GM12878 (cell line): ENCODE measurements at regions not wholly inside any gene's neighbourhood (a gene's known extent, or its start where the extent isn't known, plus 50 kb on each side); places are given as distances from the start of the nearest gene placed in this dataset.

ENCODE experiments used
- ATAC-seq: fragments of 200-7000 bp; cut with Tn5 transposase; 3 replicates; pipeline ENCODE4 v1.9.1; 2020; ENCODE audit warnings: mild to moderate bottlenecking, moderate library complexity
- BruUV-seq: library from RNA; stranded (reverse); fragments of 400-500 nt; replicated peaks from 2 replicates; lab custom pipeline; 2021; lab: Mats Ljungman, UMichigan
- CTCF ChIA-PET: fragments of 300-600 bp; sonication (Branson Sonifier 250); formaldehyde crosslinking; extraction: SDS; loops from one replicate; lab custom pipeline; 2021; ENCODE audit warnings: inconsistent platforms; lab: Yijun Ruan, JAX
- POLR2A ChIA-PET: fragments of 350-600 bp; formaldehyde crosslinking; extraction: SDS; loops from one replicate; lab custom pipeline; 2021; ENCODE audit warnings: inconsistent platforms; lab: Charles Lee
- RAD21 ChIA-PET: fragments of 300-600 bp; sonication (Branson Sonifier 250); formaldehyde crosslinking; loops from one replicate; lab custom pipeline; 2023; ENCODE audit warnings: antibody characterized with exemption; ENCODE audit not compliant: unreplicated experiment; lab: Charles Lee
- SMC1A ChIA-PET: fragments of 300-600 bp; sonication (Branson Sonifier 250); formaldehyde crosslinking; loops from one replicate; lab custom pipeline; 2023; ENCODE audit not compliant: unreplicated experiment, uncharacterized antibody; lab: Charles Lee
- DNase-seq: peaks from one replicate; pipeline ENCODE4 v3.0.0-alpha.2; 2011; ENCODE audit warnings: low read depth, low spot score
- FAIRE-seq: peaks from 3 replicates; lab custom pipeline; 2011; peaks lifted over from hg19 to GRCh38; lab: Jason Lieb, UNC
- H2AFZ ChIP-seq: 2 replicates; pipeline ENCODE4 v1.6.0; 2011; ENCODE audit warnings: low read depth, low read length, control low read depth; ENCODE audit not compliant: control insufficient read depth
- H3K27ac ChIP-seq: 2 replicates; pipeline ENCODE4 v1.5.1; 2011; ENCODE audit warnings: control low read depth; ENCODE audit not compliant: control insufficient read depth, insufficient read depth
- H3K27me3 ChIP-seq, 2 experiments: replicated peaks in 1 of 2; 2 replicates each; pipeline versions ENCODE4 v1.6.0 to v1.6.1; 2011; ENCODE audit warnings: low read length in 1 of 2; ENCODE audit not compliant: control insufficient read depth in 2 of 2, insufficient read depth in 2 of 2
- H3K36me3 ChIP-seq, 2 experiments: 2 replicates each; pipeline ENCODE4 v1.5.1; 2011; ENCODE audit warnings: low read length in 1 of 2; ENCODE audit not compliant: control insufficient read depth in 2 of 2, insufficient read depth in 2 of 2
- H3K4me1 ChIP-seq: 2 replicates; pipeline ENCODE4 v1.6.1; 2011; ENCODE audit warnings: mild to moderate bottlenecking, low read length, moderate library complexity, mixed read lengths; ENCODE audit not compliant: control insufficient read depth, insufficient read depth
- H3K4me2 ChIP-seq: 2 replicates; pipeline ENCODE4 v1.6.0; 2011; ENCODE audit warnings: control low read depth; ENCODE audit not compliant: control insufficient read depth, insufficient read depth
- H3K4me3 ChIP-seq: fragments of 200-600 bp; sonication (generic); 2 replicates; pipeline ENCODE4 v1.5.1; 2016
- H3K79me2 ChIP-seq: 2 replicates; pipeline ENCODE4 v1.6.0; 2011; ENCODE audit warnings: low read length; ENCODE audit not compliant: control insufficient read depth, insufficient read depth
- H3K9ac ChIP-seq: 2 replicates; pipeline ENCODE4 v1.8.0; 2011; ENCODE audit warnings: low read length, control low read depth, mixed read lengths; ENCODE audit not compliant: control insufficient read depth, insufficient read depth
- H3K9me3 ChIP-seq: replicated peaks from 3 replicates; pipeline ENCODE4 v1.5.1; 2011; ENCODE audit warnings: mild to moderate bottlenecking, low read length; ENCODE audit not compliant: control insufficient read depth, insufficient read depth
- H4K20me1 ChIP-seq: 2 replicates; pipeline ENCODE4 v1.6.0; 2011; ENCODE audit not compliant: control insufficient read depth, insufficient read depth
- BHLHE40 ChIP-seq, 2 experiments: fragments of 450-650 bp in 1 of 2; IDR thresholded peaks; 2 replicates each; pipeline ENCODE4 v1.6.1; 2011 to 2017; ENCODE audit warnings: low read depth in 2 of 2, borderline replicate concordance in 1 of 2, improper control_type of control experiment in 1 of 2, low read length in 1 of 2, mild to moderate bottlenecking in 1 of 2
- CHD1 ChIP-seq: IDR thresholded peaks from 2 replicates; pipeline ENCODE4 v1.6.1; 2012; ENCODE audit warnings: low read depth, low read length, improper control_type of control experiment
- HDAC6 ChIP-seq: fragments of 200-600 bp; sonication (generic); IDR thresholded peaks from one replicate; pipeline ENCODE4 v1.8.0; 2017; ENCODE audit warnings: antibody characterized with exemption; ENCODE audit not compliant: unreplicated experiment
- IKZF2 ChIP-seq, 2 experiments: fragments of 450-650 bp; IDR thresholded peaks; 2 replicates each; pipeline ENCODE4 v1.6.1; 2017; ENCODE audit warnings: mild to moderate bottlenecking in 2 of 2, moderate library complexity in 2 of 2
- IRF3 ChIP-seq: fragments of 450-650 bp; IDR thresholded peaks from 2 replicates; pipeline ENCODE4 v1.6.1; 2014; ENCODE audit warnings: mild to moderate bottlenecking
- JUNB ChIP-seq: IDR thresholded peaks from 2 replicates; pipeline ENCODE4 v1.6.1; 2016; ENCODE audit warnings: antibody characterized with exemption, mild to moderate bottlenecking
- JUND ChIP-seq: IDR thresholded peaks from 2 replicates; pipeline ENCODE4 v1.6.1; 2012; ENCODE audit warnings: low read depth, mild to moderate bottlenecking, low read length, improper control_type of control experiment, moderate library complexity
- KAT2A ChIP-seq: conservative IDR thresholded peaks from 2 replicates; pipeline ENCODE4 v1.6.1; 2011; ENCODE audit warnings: low read depth, low read length; ENCODE audit not compliant: control insufficient read depth
- LARP7 ChIP-seq: fragments of 450-650 bp; IDR thresholded peaks from 2 replicates; pipeline ENCODE4 v1.6.1; 2017; ENCODE audit warnings: mild to moderate bottlenecking
- RB1 ChIP-seq: fragments of 450-650 bp; formaldehyde crosslinking; IDR thresholded peaks from 2 replicates; pipeline ENCODE4 v1.6.1; 2017; ENCODE audit warnings: mild to moderate bottlenecking, borderline replicate concordance
- TAF1 ChIP-seq: IDR thresholded peaks from 2 replicates; pipeline ENCODE4 v1.6.1; 2011; ENCODE audit warnings: mild to moderate bottlenecking, low read depth, low read length, borderline replicate concordance
- YY1 ChIP-seq: IDR thresholded peaks from 2 replicates; pipeline ENCODE4 v1.6.1; 2011; ENCODE audit warnings: low read depth, mild to moderate bottlenecking, low read length
- in situ Hi-C: fragments of 300-500 bp; cut with MboI; formaldehyde crosslinking; loops from 9 replicates; pipeline ENCODE4 v1.14.3; 2018; ENCODE audit warnings: mixed read lengths
- intact Hi-C: fragments of 100-400 bp; cut with micrococcal nuclease; formaldehyde crosslinking; loops from one replicate; pipeline ENCODE4 v1.14.2; 2022; ENCODE audit not compliant: unreplicated experiment
- TF ChIP-seq, protein P1 (sequence below): IDR thresholded peaks from 2 replicates; pipeline ENCODE4 v1.6.1; 2012; ENCODE audit warnings: improper control_type of control experiment, low read depth, low read length; ENCODE audit not compliant: insufficient replicate concordance
- TF ChIP-seq, protein P2 (sequence below): fragments of 450-650 bp; formaldehyde crosslinking; IDR thresholded peaks from 2 replicates; pipeline ENCODE4 v1.4.0; 2020; ENCODE audit warnings: mild to moderate bottlenecking, moderate library complexity

- TF ChIP-seq, protein P1, sequence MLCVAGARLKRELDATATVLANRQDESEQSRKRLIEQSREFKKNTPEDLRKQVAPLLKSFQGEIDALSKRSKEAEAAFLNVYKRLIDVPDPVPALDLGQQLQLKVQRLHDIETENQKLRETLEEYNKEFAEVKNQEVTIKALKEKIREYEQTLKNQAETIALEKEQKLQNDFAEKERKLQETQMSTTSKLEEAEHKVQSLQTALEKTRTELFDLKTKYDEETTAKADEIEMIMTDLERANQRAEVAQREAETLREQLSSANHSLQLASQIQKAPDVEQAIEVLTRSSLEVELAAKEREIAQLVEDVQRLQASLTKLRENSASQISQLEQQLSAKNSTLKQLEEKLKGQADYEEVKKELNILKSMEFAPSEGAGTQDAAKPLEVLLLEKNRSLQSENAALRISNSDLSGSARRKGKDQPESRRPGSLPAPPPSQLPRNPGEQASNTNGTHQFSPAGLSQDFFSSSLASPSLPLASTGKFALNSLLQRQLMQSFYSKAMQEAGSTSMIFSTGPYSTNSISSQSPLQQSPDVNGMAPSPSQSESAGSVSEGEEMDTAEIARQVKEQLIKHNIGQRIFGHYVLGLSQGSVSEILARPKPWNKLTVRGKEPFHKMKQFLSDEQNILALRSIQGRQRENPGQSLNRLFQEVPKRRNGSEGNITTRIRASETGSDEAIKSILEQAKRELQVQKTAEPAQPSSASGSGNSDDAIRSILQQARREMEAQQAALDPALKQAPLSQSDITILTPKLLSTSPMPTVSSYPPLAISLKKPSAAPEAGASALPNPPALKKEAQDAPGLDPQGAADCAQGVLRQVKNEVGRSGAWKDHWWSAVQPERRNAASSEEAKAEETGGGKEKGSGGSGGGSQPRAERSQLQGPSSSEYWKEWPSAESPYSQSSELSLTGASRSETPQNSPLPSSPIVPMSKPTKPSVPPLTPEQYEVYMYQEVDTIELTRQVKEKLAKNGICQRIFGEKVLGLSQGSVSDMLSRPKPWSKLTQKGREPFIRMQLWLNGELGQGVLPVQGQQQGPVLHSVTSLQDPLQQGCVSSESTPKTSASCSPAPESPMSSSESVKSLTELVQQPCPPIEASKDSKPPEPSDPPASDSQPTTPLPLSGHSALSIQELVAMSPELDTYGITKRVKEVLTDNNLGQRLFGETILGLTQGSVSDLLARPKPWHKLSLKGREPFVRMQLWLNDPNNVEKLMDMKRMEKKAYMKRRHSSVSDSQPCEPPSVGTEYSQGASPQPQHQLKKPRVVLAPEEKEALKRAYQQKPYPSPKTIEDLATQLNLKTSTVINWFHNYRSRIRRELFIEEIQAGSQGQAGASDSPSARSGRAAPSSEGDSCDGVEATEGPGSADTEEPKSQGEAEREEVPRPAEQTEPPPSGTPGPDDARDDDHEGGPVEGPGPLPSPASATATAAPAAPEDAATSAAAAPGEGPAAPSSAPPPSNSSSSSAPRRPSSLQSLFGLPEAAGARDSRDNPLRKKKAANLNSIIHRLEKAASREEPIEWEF: no peak
- TF ChIP-seq IKZF2 (IDR thresholded peaks at IDR 0.05): no peak
- TF ChIP-seq, all 136 proteins: peak for 0
These were observed 83.6 kb upstream of the NFIA start (continued) for GRCh38 chr1:60998786-60999185.

GRCh38 chr1:60994828-60995492 lies 87.4 kb upstream of the NFIA start:
- no peaks in the 10 kb centered on the region for H3K36me3 ChIP-seq
- no peak for FAIRE-seq
- TF ChIP-seq IRF3: no peak
- no peak for TF ChIP-seq KAT2A
- TF ChIP-seq, protein P2, sequence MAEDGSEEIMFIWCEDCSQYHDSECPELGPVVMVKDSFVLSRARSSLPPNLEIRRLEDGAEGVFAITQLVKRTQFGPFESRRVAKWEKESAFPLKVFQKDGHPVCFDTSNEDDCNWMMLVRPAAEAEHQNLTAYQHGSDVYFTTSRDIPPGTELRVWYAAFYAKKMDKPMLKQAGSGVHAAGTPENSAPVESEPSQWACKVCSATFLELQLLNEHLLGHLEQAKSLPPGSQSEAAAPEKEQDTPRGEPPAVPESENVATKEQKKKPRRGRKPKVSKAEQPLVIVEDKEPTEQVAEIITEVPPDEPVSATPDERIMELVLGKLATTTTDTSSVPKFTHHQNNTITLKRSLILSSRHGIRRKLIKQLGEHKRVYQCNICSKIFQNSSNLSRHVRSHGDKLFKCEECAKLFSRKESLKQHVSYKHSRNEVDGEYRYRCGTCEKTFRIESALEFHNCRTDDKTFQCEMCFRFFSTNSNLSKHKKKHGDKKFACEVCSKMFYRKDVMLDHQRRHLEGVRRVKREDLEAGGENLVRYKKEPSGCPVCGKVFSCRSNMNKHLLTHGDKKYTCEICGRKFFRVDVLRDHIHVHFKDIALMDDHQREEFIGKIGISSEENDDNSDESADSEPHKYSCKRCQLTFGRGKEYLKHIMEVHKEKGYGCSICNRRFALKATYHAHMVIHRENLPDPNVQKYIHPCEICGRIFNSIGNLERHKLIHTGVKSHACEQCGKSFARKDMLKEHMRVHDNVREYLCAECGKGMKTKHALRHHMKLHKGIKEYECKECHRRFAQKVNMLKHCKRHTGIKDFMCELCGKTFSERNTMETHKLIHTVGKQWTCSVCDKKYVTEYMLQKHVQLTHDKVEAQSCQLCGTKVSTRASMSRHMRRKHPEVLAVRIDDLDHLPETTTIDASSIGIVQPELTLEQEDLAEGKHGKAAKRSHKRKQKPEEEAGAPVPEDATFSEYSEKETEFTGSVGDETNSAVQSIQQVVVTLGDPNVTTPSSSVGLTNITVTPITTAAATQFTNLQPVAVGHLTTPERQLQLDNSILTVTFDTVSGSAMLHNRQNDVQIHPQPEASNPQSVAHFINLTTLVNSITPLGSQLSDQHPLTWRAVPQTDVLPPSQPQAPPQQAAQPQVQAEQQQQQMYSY (CRISPR knock-in tag): no peak
- no peak for TF ChIP-seq YY1
- no peak for TF ChIP-seq JUND
- TF ChIP-seq BHLHE40 (IDR thresholded peaks at IDR 0.05; ENCODE audit: borderline replicate concordance in 1 of 2, low read depth in 2 of 2, low read length in 1 of 2): no peak
- TF ChIP-seq HDAC6: no peak
- no peak for TF ChIP-seq LARP7
- no peak for TF ChIP-seq TAF1
- TF ChIP-seq JUNB: no peak
- no peak for TF ChIP-seq RB1
- no peak for TF ChIP-seq CHD1

More at GRCh38 chr1:60994828-60995492, 87.4 kb upstream of the NFIA start:
- H3K79me2 ChIP-seq: no peaks in the 10 kb centered on the region
- RAD21 ChIA-PET: no interaction called here
- intact Hi-C loops: no loop called here
- H3K9me3 ChIP-seq: no peaks in the 10 kb centered on the region
- H2AFZ ChIP-seq: no peak overlapping the region
- H3K27ac ChIP-seq: no peak overlapping the region
- DNase-seq: no peak
- no peaks in the 10 kb centered on the region for H3K4me1 ChIP-seq
- no peak for ATAC-seq
- no TSS peak for BruUV-seq
- SMC1A ChIA-PET: no interaction called here
- H3K4me3 ChIP-seq: no peak overlapping the region
- H3K9ac ChIP-seq: no peak overlapping the region
- H3K27me3 ChIP-seq: no peaks in the 10 kb centered on the region
- no peak overlapping the region for H3K4me2 ChIP-seq
- CTCF ChIA-PET: no interaction called here
- in situ Hi-C loops: no loop called here
- no peaks in the 10 kb centered on the region for H4K20me1 ChIP-seq
- POLR2A ChIA-PET: no interaction called here
